Activated naive CD4-positive, alpha-beta T cell treated with anti-CD3 and anti-CD28 coated beads, Interleukin-2, amount 50 U/mL, for 72 hours (primary cell): ENCODE measurements at regions not wholly inside any gene's neighbourhood (a gene's known extent, or its start where the extent isn't known, plus 50 kb on each side); places are given as distances from the start of the nearest gene placed in this dataset.
A peak's percentile ranks its signal among the peaks of the same experiment; 100 is the strongest.
"Not testable (repeated sequence)": the region's sequence is repeated elsewhere in the genome, so short reads cannot be mapped to it uniquely, and the experiment has no call there.

Experiments used
- ATAC-seq, 2 donors: fragments of 150-1000 bp; cut with Tn5 transposase; 2 replicates each; pipeline ENCODE4 v1.10.0; 2021; ENCODE audit warnings: mild to moderate bottlenecking in 2 of 2, moderate library complexity in 2 of 2
- DNase-seq, 2 donors: peaks; one replicate each; pipeline ENCODE4 v3.0.0; 2021 to 2022; ENCODE audit warnings: low spot score in 2 of 2
- H3K27ac Mint-ChIP-seq, 2 donors: one replicate each; pipeline ENCODE4 v1.8.0; 2022; ENCODE audit warnings: mild to moderate bottlenecking in 2 of 2, mixed read lengths in 2 of 2
- H3K36me3 Mint-ChIP-seq, 2 donors: one replicate each; pipeline ENCODE4 v1.8.0; 2022; ENCODE audit warnings: mixed read lengths in 2 of 2
- H3K9me3 Mint-ChIP-seq, 2 donors: one replicate each; pipeline ENCODE4 v1.8.0; 2022; ENCODE audit warnings: mixed read lengths in 2 of 2

GRCh38 chr15:25094066-25094465 lies 139.3 kb downstream of the SNRPN start:
- peaks cover 88 to 89% of the 10 kb centered on the region in 2 donors for H3K36me3 Mint-ChIP-seq
- no peak overlapping the region for H3K27ac Mint-ChIP-seq
- DNase-seq (no peak), ATAC-seq (no peak)
- peaks cover 49 to 56% of the 10 kb centered on the region in 2 donors for H3K9me3 Mint-ChIP-seq

DNA sequence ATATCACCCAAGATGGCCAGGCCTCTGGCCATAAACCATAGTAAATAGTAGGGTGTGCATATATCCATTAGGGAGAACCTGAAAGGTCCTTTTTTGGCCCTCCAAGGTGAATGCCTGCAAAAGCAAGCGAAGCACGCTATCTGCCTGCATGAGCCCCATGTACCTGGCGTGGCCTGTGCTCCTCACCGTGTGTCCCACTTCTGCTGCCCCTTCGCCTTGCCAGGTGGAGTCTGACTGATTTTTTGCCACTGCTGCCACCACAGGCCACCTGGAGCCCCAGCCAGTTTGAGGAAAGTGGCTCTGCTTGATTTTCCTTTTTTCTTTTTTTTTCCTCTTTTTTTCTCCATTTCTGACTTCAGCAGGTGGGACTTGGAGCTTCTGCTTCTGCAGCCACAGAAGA lies 139.7 kb downstream of the SNRPN start:
- H3K27ac Mint-ChIP-seq: peak overlapping the region in 1 of 2 donors; percentile 29
- peaks cover 88 to 89% of the 10 kb centered on the region in 2 donors for H3K36me3 Mint-ChIP-seq
- no peak for ATAC-seq
- H3K9me3 Mint-ChIP-seq: peaks cover 49 to 54% of the 10 kb centered on the region in 2 donors
- DNase-seq: no peak

GRCh38 chr15:25095179-25095578 lies 140.4 kb downstream of the SNRPN start:
- DNase-seq (no peak), ATAC-seq (no peak)
- Mint-ChIP-seq H3K36me3 (peaks cover 83 to 84% of the 10 kb centered on the region in 2 donors), H3K27ac (peak overlapping the region in 1 of 2 donors; percentile 29), H3K9me3 (peaks cover 43 to 48% of the 10 kb centered on the region in 2 donors)

DNA sequence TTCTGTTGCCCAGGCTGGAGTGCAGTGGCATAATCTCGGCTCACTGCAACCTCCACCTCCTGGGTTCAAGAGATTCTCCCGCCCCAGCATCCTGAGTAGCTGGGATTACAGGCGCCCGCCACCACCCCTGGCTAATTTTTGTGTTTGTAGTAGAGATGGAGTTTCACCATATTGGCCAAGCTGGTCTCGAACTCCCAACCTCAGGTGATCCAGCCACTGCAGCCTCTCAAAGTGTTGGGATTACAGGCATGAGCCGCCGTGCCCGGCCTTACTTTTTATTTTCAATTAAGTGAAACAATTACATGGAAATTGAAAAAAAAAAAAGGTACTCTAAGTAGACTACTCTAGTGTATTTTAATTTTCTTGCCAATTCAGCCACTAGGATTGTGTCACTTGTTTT lies 145.2 kb downstream of the SNRPN start:
- DNase-seq, ATAC-seq, H3K27ac Mint-ChIP-seq: not testable (repeated sequence)
- Mint-ChIP-seq H3K9me3 (peaks cover 21 to 32% of the 10 kb centered on the region in 2 donors), H3K36me3 (peaks cover 63 to 73% of the 10 kb centered on the region in 2 donors)

DNA sequence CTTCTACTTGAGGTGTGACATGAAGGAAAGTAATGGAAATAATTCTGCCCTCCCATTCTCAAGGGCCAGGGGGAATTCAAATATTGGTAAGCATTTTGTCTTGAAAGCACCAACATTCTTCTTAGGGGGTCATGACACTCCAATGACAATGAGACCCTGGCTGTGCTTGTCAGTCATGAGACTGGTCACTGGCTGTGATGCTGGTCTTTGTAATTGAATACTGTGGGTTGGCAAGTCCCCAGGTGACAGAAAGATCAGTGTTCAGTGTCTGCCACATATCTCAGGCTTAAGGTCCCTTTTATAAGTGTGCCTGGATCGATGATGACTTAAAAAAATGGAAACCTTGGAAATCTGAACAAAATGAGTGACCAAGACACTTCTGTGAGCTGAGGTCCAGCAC lies 151.4 kb downstream of the SNRPN start:
- no peak for ATAC-seq
- peaks cover 68 to 84% of the 10 kb centered on the region in 2 donors for H3K36me3 Mint-ChIP-seq
- DNase-seq: no peak
- H3K27ac Mint-ChIP-seq: no peak overlapping the region
- peaks cover 28 to 36% of the 10 kb centered on the region in 2 donors for H3K9me3 Mint-ChIP-seq

GRCh38 chr15:25133804-25134203 lies 179.0 kb downstream of the SNRPN start:
- peaks cover 27 to 33% of the 10 kb centered on the region in 2 donors for H3K9me3 Mint-ChIP-seq
- H3K27ac Mint-ChIP-seq: no peak overlapping the region
- DNase-seq: no peak
- H3K36me3 Mint-ChIP-seq: peaks cover 13 to 31% of the 10 kb centered on the region in 2 donors
- ATAC-seq: no peak

GRCh38 chr15:25134546-25134945 lies 179.8 kb downstream of the SNRPN start:
- peaks cover 27 to 36% of the 10 kb centered on the region in 2 donors for H3K9me3 Mint-ChIP-seq

GRCh38 chr15:25136119-25136518 lies 181.3 kb downstream of the SNRPN start:
- ATAC-seq (no peak), DNase-seq (no peak)
- Mint-ChIP-seq H3K36me3 (peaks cover 8 to 20% of the 10 kb centered on the region in 2 donors), H3K27ac (no peak overlapping the region), H3K9me3 (peaks cover 27 to 48% of the 10 kb centered on the region in 2 donors)

More at GRCh38 chr15:25134546-25134945, 179.8 kb downstream of the SNRPN start:
- DNase-seq (no peak), ATAC-seq (no peak)
- Mint-ChIP-seq H3K36me3 (peaks cover 10 to 26% of the 10 kb centered on the region in 2 donors), H3K27ac (no peak overlapping the region)

- no peak overlapping the region for H3K27ac Mint-ChIP-seq
- peaks cover 21 to 49% of the 10 kb centered on the region in 2 donors for H3K9me3 Mint-ChIP-seq
- no peak for DNase-seq
- H3K36me3 Mint-ChIP-seq: peaks cover 8 to 16% of the 10 kb centered on the region in 2 donors
- ATAC-seq: no peak
These were observed 182.2 kb downstream of the SNRPN start for GRCh38 chr15:25137013-25137412.

DNA sequence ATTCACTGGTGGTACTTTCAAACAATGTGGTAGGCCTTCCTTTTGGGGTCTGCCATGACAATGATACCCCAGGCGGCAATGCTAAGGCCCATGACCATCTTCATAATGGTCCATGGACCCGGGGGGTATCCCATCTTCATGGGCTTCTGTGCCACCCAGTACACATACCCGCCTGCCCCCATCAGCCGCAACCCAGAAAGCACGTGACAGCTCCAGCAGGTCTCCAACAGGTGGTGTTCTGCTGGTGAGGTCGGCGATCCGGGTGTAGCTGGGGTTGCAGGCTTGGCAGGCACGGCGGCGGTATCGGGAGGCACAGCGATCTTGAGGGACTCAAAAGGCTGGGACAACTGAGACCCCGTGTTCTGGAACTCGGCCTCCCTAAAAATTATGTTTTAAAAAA lies 214.5 kb downstream of the SNRPN start:
- H3K9me3 Mint-ChIP-seq: peaks cover 8 to 14% of the 10 kb centered on the region in 2 donors
- H3K36me3 Mint-ChIP-seq: peaks cover 20 to 26% of the 10 kb centered on the region in 2 donors
- no peak overlapping the region for H3K27ac Mint-ChIP-seq
- peak in 1 of 2 donors; percentile 25 for DNase-seq
- no peak for ATAC-seq

DNA sequence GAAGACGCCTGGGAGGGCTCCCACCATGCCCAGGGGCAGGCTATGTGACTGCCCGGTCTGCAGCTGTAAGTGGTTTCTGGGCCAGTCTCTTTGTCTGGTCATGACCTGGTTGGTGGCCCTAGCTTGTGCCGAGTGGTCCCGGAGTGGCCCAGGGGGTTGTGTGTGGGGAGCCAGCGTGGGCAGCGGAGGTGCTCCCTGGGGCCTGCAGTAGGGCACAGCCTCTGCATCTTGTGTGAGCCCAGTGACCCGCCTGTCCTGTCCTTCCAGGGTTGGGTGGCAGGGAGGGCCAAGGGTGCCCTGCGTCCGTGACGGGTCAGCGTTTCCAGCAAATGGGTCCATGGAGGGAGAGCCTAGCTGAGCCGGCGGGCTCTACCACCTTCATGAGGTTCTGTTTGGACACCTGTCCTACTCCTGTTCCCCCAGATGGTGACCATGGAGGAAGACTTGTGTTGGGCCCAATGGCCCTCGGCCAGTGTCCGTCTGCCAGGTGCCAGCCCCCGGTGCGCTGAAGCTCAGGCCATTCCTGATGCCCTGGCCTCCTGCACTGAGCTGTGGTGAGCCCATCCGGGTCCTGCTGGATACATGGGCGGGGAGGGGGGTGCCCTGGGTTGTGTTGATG lies 215.4 kb downstream of the SNRPN start:
- DNase-seq: peak in 1 of 2 donors; percentile 31
- Mint-ChIP-seq H3K36me3 (peaks cover 28 to 35% of the 10 kb centered on the region in 2 donors), H3K27ac (no peak overlapping the region), H3K9me3 (peaks cover 16 to 23% of the 10 kb centered on the region in 2 donors)
- ATAC-seq: no peak

GRCh38 chr15:25170781-25171110 lies 216.0 kb downstream of the SNRPN start:
- no peak for ATAC-seq
- H3K36me3 Mint-ChIP-seq: peaks cover 28 to 38% of the 10 kb centered on the region in 2 donors
- peaks cover 16 to 24% of the 10 kb centered on the region in 2 donors for H3K9me3 Mint-ChIP-seq

GRCh38 chr15:25171111-25171811 lies 216.5 kb downstream of the SNRPN start:
- DNase-seq (peak in 1 of 2 donors; percentile 35), ATAC-seq (no peak)
- peaks cover 28 to 43% of the 10 kb centered on the region in 2 donors for H3K36me3 Mint-ChIP-seq
- H3K9me3 Mint-ChIP-seq: peaks cover 16 to 29% of the 10 kb centered on the region in 2 donors
- H3K27ac Mint-ChIP-seq: no peak overlapping the region

More at GRCh38 chr15:25170781-25171110, 216.0 kb downstream of the SNRPN start:
- peak in 1 of 2 donors; percentile 33 for DNase-seq
- no peak overlapping the region for H3K27ac Mint-ChIP-seq

DNA sequence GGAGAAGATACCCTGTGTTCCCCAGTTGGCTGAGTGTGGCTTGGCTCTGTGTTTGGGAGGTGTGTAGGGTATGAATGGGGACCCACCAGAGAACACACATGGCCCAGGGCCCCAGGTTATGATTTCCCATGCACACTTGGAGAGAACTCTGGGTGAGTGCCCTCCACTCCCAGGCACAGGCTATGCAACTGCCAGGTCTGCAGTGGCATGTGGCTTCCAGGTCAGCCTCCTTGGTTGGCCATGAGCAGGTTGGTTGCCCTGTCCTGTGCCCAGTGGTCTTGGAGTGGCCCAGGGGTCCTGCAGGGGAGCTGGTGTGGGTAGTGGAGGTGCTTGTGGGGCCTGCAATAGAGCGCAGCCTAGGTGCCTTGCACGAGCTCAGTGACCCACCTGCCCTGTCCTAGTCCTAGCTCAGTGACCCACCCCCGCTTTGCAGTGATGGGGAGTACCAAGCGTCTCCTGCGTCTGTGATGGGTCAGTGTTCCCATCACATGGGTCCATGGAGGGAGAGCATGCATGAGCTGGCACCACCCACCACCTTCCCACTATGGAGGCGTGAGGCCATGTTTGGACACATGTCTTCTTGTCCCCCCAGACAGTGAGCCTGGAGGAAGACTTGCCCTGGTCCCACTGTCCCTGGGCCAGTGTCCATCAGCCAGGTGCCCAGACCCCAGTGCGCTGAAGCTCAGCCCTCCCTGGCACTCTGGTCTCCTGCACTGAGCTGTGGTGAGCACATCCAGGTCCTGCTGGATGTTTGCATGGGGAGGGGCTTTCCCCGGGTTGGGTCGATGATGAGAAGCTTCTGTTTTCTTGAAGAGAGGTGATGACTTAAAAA lies 217.3 kb downstream of the SNRPN start:
- ATAC-seq: no peak
- DNase-seq: peak in 1 of 2 donors; percentile 44
- peaks cover 28 to 48% of the 10 kb centered on the region in 2 donors for H3K36me3 Mint-ChIP-seq
- no peak overlapping the region for H3K27ac Mint-ChIP-seq
- peaks cover 16 to 30% of the 10 kb centered on the region in 2 donors for H3K9me3 Mint-ChIP-seq

- ATAC-seq: no peak
- Mint-ChIP-seq H3K9me3 (peaks cover 16 to 30% of the 10 kb centered on the region in 2 donors), H3K36me3 (peaks cover 28 to 48% of the 10 kb centered on the region in 2 donors), H3K27ac (no peak overlapping the region)
- peak in 1 of 2 donors; percentile 23 for DNase-seq
These were observed 217.9 kb downstream of the SNRPN start for GRCh38 chr15:25172691-25173090.

- H3K9me3 Mint-ChIP-seq: peaks cover 16 to 32% of the 10 kb centered on the region in 2 donors
- no peak for ATAC-seq
- peak in 1 of 2 donors; percentile 23 for DNase-seq
- H3K27ac Mint-ChIP-seq: no peak overlapping the region
- peaks cover 28 to 51% of the 10 kb centered on the region in 2 donors for H3K36me3 Mint-ChIP-seq
These were observed 218.6 kb downstream of the SNRPN start for GRCh38 chr15:25173241-25174028.
